Breast epithelium (tissue), 3 donors: ENCODE measurements at regions not wholly inside any gene's neighbourhood (a gene's known extent, or its start where the extent isn't known, plus 50 kb on each side); places are given as distances from the start of the nearest gene placed in this dataset.

Source experiments
- CTCF ChIP-seq, 3 donors: fragments of 450-650 bp; IDR thresholded peaks; one replicate each; pipeline ENCODE4 v1.5.1; 2016 to 2017; ENCODE audit warnings: antibody characterized with exemption in 3 of 3, mild to moderate bottlenecking in 3 of 3, moderate library complexity in 3 of 3
- POLR2A ChIP-seq: fragments of 450-650 bp; IDR thresholded peaks from one replicate; pipeline ENCODE4 v1.6.1; 2016; ENCODE audit warnings: antibody characterized with exemption, mild to moderate bottlenecking, moderate library complexity

GRCh38 chr19:30681162-30682100 lies 309.2 kb downstream of the ZNF536 start:
- TF ChIP-seq CTCF (IDR thresholded peaks at IDR 0.05) = no peak
- TF ChIP-seq POLR2A = no peak
